ENCODE measurements at regions not wholly inside any gene's neighbourhood (a gene's known extent, or its start where the extent isn't known, plus 50 kb on each side); places are given as distances from the start of the nearest gene placed in this dataset.
"Not testable (repeated sequence)": the region's sequence is repeated elsewhere in the genome, so short reads cannot be mapped to it uniquely, and the experiment has no call there.

DNA sequence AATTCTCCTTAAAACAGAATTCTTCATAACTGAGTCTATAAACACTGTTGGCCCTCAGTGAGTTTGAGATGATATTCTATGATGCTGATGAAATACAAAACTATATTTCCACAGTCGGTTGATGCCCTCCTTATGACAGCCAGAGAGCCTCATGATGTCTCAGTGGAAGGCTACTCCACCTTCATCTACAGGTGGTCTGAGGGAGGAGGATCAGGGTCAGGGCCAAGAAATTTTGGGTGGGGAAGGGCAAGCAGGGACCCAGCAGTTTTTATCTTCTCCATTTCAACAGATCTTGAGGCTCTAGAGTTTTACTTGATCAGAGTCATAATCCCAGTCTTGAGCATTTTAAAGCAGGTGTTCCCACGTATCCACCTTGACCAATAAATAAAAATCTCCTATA is 90.8 kb downstream of the CCDC71L start:
- intact Hi-C loops (cut with DNase I) = no loop called here
- H3K4me3 ChIP-seq = no peak overlapping the region
- H3K27ac ChIP-seq = no peak overlapping the region
- ATAC-seq = no peak
- peaks cover 0 to 10% (median 0%) of the 10 kb centered on the region in 12 donors for H3K4me1 ChIP-seq
- H3K36me3 ChIP-seq = no peaks in the 10 kb centered on the region
- H3K27me3 ChIP-seq = no peaks in the 10 kb centered on the region
- DNase-seq = no peak
- 92 to 97% (median 95%) methylated on average over 2 of the region's 2 CpGs for WGBS, 4 donors
- no peaks in the 10 kb centered on the region for H3K9me3 ChIP-seq
- TF ChIP-seq POLR2A (IDR thresholded peaks at IDR 0.05) = no peak
- TF ChIP-seq, protein P1, sequence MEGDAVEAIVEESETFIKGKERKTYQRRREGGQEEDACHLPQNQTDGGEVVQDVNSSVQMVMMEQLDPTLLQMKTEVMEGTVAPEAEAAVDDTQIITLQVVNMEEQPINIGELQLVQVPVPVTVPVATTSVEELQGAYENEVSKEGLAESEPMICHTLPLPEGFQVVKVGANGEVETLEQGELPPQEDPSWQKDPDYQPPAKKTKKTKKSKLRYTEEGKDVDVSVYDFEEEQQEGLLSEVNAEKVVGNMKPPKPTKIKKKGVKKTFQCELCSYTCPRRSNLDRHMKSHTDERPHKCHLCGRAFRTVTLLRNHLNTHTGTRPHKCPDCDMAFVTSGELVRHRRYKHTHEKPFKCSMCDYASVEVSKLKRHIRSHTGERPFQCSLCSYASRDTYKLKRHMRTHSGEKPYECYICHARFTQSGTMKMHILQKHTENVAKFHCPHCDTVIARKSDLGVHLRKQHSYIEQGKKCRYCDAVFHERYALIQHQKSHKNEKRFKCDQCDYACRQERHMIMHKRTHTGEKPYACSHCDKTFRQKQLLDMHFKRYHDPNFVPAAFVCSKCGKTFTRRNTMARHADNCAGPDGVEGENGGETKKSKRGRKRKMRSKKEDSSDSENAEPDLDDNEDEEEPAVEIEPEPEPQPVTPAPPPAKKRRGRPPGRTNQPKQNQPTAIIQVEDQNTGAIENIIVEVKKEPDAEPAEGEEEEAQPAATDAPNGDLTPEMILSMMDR (IDR thresholded peaks at IDR 0.05) = no peak

DNA sequence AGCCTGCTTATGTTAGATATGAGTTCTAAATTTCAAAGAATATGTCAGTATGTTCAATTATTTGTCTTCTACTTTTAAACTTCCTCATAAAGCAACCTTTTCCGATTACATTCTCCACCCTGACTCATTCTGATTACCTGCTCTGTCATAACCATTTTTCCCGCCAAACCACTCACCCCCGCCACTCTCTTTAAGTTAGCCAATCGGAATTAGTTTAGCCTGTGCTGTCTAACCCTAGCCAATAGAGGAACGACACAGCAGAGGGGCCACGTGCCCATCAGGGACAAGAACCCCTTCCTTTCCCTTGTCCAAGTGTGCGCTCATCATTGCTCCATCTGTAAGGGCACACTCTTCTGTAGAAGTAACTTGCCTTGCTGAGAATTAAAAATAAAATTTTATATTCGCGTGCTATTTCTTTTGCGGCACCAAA is 91.4 kb downstream of the CCDC71L start:
- Histone ChIP-seq H3K4me1 (peaks cover 0 to 10% (median 0%) of the 10 kb centered on the region in 12 donors), H3K27me3 (no peaks in the 10 kb centered on the region), H3K27ac (no peak overlapping the region), H3K4me3 (no peak overlapping the region), H3K36me3 (no peaks in the 10 kb centered on the region), H3K9me3 (no peaks in the 10 kb centered on the region)
- DNase-seq (no peak), ATAC-seq (no peak)
- TF ChIP-seq POLR2A (IDR thresholded peaks at IDR 0.05) = no peak
- TF ChIP-seq, protein P1 (IDR thresholded peaks at IDR 0.05) = no peak
- WGBS, 4 donors = 92 to 97% (median 94%) methylated on average over 10 of the region's 10 CpGs
- intact Hi-C loops (cut with DNase I) = no loop called here

DNA sequence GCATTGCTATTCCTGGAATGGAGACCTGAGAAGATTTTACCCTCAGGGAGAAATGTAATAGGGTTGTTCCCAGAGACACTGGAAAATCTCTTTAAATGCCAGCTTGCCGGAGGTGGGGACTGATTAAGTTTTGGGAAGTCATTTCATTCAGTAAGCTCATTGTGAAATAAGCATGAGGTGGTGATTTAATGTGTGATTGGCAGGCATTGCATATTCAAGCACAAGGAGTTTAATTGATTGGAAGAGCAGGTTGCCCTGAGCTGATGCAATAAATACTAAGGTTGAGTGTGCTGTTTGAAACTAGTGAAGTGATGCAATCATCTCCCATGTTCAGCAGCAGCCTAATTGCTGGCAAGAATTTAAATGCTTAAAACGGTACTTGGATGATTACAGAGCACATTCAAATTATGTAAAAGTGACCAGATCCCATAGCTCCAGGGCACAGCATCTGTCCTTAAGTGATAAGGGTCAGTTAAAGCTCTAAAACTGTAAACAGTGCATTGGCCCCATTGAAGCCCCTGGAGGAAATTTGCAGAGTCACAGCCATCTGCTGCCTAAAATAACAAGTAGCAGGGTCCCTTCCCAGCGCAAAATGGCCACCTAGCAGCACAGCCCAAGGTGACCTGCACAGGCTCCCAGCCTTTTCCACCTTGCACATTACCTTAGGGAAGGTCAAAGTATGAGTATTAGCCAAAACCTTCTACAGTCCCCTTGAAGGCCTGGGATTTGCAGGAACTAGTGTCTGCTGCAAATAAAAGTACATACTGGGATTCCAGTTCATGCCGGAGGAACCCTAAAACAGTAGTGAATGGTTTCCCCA is 92.1 kb downstream of the CCDC71L start:
- Histone ChIP-seq H3K36me3 (no peaks in the 10 kb centered on the region), H3K27me3 (no peaks in the 10 kb centered on the region), H3K9me3 (no peaks in the 10 kb centered on the region), H3K27ac (no peak overlapping the region), H3K4me3 (no peak overlapping the region), H3K4me1 (peaks cover 0 to 10% (median 0%) of the 10 kb centered on the region in 12 donors)
- peak in 2 of 4 donors; percentile 20 to 51 for ATAC-seq
- 58 to 70% (median 61%) methylated on average over 4 of the region's 4 CpGs for WGBS, 4 donors
- no peak for DNase-seq
- intact Hi-C loops (cut with DNase I) = no loop called here
- TF ChIP-seq POLR2A (IDR thresholded peaks at IDR 0.05) = no peak
- TF ChIP-seq, protein P1 (IDR thresholded peaks at IDR 0.05) = no peak

DNA sequence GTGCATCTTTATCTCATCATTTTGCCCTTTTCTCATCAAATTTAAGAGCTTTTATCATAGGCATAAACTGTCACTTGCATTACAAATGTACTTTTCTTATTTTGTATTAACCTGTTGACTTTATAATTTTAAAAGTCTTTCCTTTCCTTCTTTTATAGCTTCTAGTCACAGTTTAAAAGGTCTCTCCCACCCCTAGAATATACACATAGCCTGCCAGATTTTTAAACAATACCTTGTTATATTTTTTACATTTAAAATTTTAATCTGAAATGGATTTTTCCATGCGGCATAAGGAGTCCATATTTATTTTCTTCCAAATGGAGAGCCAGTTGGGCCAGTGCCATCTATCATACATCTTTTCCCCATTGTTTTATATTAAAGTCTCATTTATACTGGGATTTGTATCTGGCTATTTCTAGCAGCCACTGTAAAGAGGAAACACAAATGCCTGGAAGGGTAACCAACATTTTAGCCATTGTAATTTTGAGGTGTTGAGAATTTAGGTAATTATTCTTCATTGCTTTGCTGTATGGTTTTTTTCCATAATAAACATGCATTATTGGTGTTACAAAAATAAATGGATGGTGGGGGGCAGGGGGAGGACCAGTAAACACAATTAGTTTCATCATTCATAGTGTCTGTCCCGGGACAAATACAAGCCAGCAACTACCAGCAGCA is 92.8 kb downstream of the CCDC71L start:
- DNase-seq (no peak), ATAC-seq (no peak)
- no peaks in the 10 kb centered on the region for H3K27me3 ChIP-seq
- H3K27ac ChIP-seq = no peak overlapping the region
- TF ChIP-seq, protein P1 (IDR thresholded peaks at IDR 0.05) = no peak
- TF ChIP-seq POLR2A (IDR thresholded peaks at IDR 0.05) = no peak
- no peaks in the 10 kb centered on the region for H3K36me3 ChIP-seq
- intact Hi-C loops (cut with DNase I) = no loop called here
- 51 to 68% (median 64%) methylated on average over 2 of the region's 2 CpGs for WGBS, 4 donors
- no peak overlapping the region for H3K4me3 ChIP-seq
- H3K9me3 ChIP-seq = no peaks in the 10 kb centered on the region
- peaks cover 0 to 10% (median 0%) of the 10 kb centered on the region in 12 donors for H3K4me1 ChIP-seq

DNA sequence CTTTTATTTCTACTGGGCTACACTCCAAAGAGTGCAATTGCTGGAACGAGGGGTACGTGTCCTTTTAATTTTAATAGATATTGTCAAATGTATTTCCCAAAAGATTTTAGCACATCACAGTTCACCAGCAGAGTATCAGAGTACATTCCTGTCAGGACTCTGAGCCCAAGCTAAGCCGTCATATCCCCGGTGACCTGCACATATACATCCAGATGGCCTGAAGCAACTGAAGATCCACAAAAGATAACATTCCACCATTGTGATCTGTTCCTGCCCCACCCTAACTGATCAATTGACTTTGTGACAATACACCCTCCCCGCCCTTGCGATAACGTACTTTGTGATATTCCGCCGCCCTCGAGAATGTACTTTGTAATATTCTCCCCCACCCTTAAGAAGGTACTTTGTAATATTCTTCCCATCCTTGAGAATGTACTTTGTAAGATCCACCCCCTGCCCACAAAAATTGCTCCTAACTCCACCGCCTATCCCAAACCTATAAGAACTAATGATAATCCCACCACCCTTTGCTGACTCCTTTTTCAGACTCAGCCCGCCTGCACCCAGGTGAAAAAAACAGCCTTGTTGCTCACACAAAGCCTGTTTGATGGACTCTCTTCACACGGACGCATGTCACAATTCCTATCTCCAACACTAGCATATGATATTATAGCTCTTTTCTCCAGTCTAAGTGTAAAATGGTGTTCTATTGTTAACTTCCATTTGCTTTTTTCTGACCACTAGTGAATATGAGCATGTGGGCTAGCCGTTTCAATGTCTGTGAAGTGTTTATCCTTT is 93.6 kb downstream of the CCDC71L start:
- intact Hi-C loops (cut with DNase I); DNase-seq; H3K4me3 ChIP-seq; H3K9me3 ChIP-seq; H3K4me1 ChIP-seq; H3K36me3 ChIP-seq; H3K27me3 ChIP-seq; H3K27ac ChIP-seq; ATAC-seq: not testable (repeated sequence)
- 80 to 88% (median 85%) methylated on average over 15 of the region's 15 CpGs for WGBS, 4 donors
